Vagina (tissue), 2 donors: ENCODE measurements at regions not wholly inside any gene's neighbourhood (a gene's known extent, or its start where the extent isn't known, plus 50 kb on each side); places are given as distances from the start of the nearest gene placed in this dataset.
A peak's percentile ranks its signal among the peaks of the same experiment; 100 is the strongest.

ENCODE experiments used
- DNase-seq, 2 donors: peaks; one replicate each; pipeline ENCODE4 v3.0.0-alpha.2; 2017; ENCODE audit errors: extremely low spot score in 2 of 2
- H3K27ac ChIP-seq: fragments of 200-600 bp; sonication (generic); one replicate; pipeline ENCODE4 v1.5.1; 2019
- H3K27me3 ChIP-seq: fragments of 200-600 bp; sonication (generic); one replicate; pipeline ENCODE4 v1.5.1; 2019
- H3K36me3 ChIP-seq, 2 donors: fragments of 200-600 bp; sonication (generic); one replicate each; pipeline ENCODE4 v1.5.1; 2017 to 2019
- H3K4me1 ChIP-seq: fragments of 200-600 bp; sonication (generic); one replicate; pipeline ENCODE4 v1.5.1; 2019
- H3K4me3 ChIP-seq, 2 donors: fragments of 200-600 bp; sonication (generic); 1 replicate in 1 of 2; 2 replicates in 1 of 2; pipeline ENCODE4 v1.5.1; 2016 to 2019
- H3K9me3 ChIP-seq: fragments of 200-600 bp; sonication (generic); one replicate; pipeline ENCODE4 v1.5.1; 2019
- POLR2A ChIP-seq, 2 donors: fragments of 450-650 bp; IDR thresholded peaks; one replicate each; pipeline ENCODE4 v1.6.1; 2017; ENCODE audit warnings: antibody characterized with exemption in 2 of 2, mild to moderate bottlenecking in 2 of 2, moderate library complexity in 2 of 2
- POLR2AphosphoS5 ChIP-seq, 2 donors: sonication (generic); formaldehyde crosslinking; IDR thresholded peaks; one replicate each; pipeline ENCODE4 v1.9.0; 2017; ENCODE audit warnings: antibody characterized with exemption in 2 of 2, mild to moderate bottlenecking in 2 of 2, low read depth in 1 of 2; ENCODE audit not compliant: insufficient read depth in 1 of 2
- intact Hi-C: fragments of 100-400 bp; cut with DNase I; formaldehyde crosslinking; loops from one replicate; pipeline ENCODE4 v1.15.1; 2023
- TF ChIP-seq, protein P1 (sequence below), 3 experiments: fragments of 450-650 bp in 2 of 3; fragments of 200-600 bp in 1 of 3; sonication (generic) in 1 of 3; IDR thresholded peaks; one replicate each; pipeline ENCODE4 v1.5.1; 2017 to 2019; ENCODE audit warnings: antibody characterized with exemption in 3 of 3, mild to moderate bottlenecking in 2 of 3, moderate library complexity in 2 of 3

DNA sequence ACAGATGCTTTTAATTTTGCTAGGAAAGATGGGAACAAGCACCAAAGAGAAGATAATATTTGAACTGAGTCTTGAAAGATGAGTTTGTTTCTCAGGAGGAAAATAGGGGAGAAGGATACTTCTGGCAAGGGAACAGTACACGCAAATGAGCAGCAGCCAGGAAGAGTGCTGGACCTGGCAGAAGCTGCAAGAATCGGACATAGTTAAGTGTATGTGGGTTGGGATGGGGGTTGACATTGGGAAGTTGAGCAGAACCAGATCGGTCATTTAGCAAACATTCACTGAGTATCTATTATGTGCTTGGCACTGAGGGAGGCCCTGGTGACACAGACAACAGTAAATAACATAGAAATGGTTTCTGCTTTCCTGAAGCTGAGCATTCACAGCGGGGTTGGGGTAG is 198.8 kb downstream of the PLPP3 start:
- Histone ChIP-seq H3K27ac (no peak overlapping the region), H3K4me3 (no peak overlapping the region), H3K27me3 (no peaks in the 10 kb centered on the region), H3K36me3 (no peaks in the 10 kb centered on the region), H3K4me1 (peaks cover 36% of the 10 kb centered on the region), H3K9me3 (no peaks in the 10 kb centered on the region)
- TF ChIP-seq POLR2AphosphoS5 (IDR thresholded peaks at IDR 0.05; ENCODE audit: insufficient read depth in 1 of 2, low read depth in 1 of 2) (no peak), POLR2A (IDR thresholded peaks at IDR 0.05) (no peak)
- TF ChIP-seq, protein P1, sequence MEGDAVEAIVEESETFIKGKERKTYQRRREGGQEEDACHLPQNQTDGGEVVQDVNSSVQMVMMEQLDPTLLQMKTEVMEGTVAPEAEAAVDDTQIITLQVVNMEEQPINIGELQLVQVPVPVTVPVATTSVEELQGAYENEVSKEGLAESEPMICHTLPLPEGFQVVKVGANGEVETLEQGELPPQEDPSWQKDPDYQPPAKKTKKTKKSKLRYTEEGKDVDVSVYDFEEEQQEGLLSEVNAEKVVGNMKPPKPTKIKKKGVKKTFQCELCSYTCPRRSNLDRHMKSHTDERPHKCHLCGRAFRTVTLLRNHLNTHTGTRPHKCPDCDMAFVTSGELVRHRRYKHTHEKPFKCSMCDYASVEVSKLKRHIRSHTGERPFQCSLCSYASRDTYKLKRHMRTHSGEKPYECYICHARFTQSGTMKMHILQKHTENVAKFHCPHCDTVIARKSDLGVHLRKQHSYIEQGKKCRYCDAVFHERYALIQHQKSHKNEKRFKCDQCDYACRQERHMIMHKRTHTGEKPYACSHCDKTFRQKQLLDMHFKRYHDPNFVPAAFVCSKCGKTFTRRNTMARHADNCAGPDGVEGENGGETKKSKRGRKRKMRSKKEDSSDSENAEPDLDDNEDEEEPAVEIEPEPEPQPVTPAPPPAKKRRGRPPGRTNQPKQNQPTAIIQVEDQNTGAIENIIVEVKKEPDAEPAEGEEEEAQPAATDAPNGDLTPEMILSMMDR (IDR thresholded peaks at IDR 0.05), result no peak
- DNase-seq, result no peak
- intact Hi-C loops, result no loop called here

DNA sequence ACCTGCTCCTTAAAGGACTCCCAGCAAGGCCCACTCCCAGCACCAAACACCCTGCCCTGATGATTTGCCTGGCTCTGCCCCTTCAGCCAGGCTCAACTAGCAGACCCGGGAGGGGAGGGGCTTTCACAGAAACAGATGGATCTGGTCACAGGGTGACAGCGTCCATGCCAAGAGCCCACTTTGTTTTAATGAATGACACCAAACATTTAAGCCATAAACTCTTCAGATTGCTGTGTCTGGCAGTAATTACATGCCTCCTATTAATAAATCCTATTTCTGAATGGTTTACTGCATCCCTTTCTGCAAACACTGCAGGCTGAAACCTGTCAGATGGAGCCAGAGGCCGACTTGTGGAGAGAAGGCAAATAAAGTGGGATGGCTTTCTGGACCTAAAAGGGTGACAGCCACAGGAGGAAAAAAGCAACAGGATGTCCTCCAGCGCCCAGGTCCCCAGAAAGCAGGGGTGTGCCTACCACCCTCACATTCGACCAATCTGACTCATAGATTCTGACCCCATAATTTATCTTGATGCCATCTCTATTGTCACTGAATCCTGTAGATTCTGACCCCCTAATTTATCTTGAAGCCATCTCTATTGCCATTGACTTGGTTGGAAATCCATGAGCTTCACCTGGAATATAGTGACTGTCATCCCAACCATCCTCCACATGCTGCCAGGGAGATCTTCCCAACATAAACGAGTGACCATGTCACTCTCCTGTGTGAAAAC is 200.9 kb downstream of the PLPP3 start:
- intact Hi-C loops, result no loop called here
- Histone ChIP-seq H3K27ac (peak overlapping the region; percentile 51), H3K4me3 (no peak overlapping the region), H3K36me3 (no peaks in the 10 kb centered on the region), H3K4me1 (peaks cover 55% of the 10 kb centered on the region), H3K9me3 (no peaks in the 10 kb centered on the region), H3K27me3 (no peaks in the 10 kb centered on the region)
- TF ChIP-seq POLR2A (IDR thresholded peaks at IDR 0.05), result no peak
- no peak for TF ChIP-seq POLR2AphosphoS5 (IDR thresholded peaks at IDR 0.05; ENCODE audit: insufficient read depth in 1 of 2, low read depth in 1 of 2)
- TF ChIP-seq, protein P1 (IDR thresholded peaks at IDR 0.05), result no peak
- no peak for DNase-seq

DNA sequence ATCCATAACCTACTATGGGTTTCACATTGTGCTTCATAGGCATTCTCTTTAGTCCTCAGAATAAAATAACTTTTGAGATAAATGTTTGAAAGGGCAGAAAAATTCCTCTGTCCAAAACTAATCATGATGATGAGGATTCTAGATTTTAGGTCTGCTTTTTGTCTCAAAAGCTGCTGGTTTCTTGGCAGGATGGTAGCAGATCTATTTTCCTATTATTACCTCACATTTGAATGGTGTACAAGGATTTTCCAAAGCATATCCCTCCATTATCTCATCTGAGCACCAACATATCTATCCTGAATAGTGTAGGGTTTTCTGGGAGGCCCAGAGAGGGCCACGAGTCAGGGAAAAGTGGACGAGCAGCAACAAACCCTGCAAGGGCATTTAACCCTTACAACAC is 201.9 kb downstream of the PLPP3 start:
- H3K4me3 ChIP-seq, result no peak overlapping the region
- intact Hi-C loops, result no loop called here
- no peaks in the 10 kb centered on the region for H3K36me3 ChIP-seq
- H3K27ac ChIP-seq, result peak overlapping the region; percentile 64
- H3K4me1 ChIP-seq, result peaks cover 55% of the 10 kb centered on the region
- DNase-seq, result no peak
- H3K9me3 ChIP-seq, result no peaks in the 10 kb centered on the region
- TF ChIP-seq, protein P1 (IDR thresholded peaks at IDR 0.05), result no peak
- TF ChIP-seq POLR2A (IDR thresholded peaks at IDR 0.05), result no peak
- no peak for TF ChIP-seq POLR2AphosphoS5 (IDR thresholded peaks at IDR 0.05; ENCODE audit: insufficient read depth in 1 of 2, low read depth in 1 of 2)
- H3K27me3 ChIP-seq, result no peaks in the 10 kb centered on the region

DNA sequence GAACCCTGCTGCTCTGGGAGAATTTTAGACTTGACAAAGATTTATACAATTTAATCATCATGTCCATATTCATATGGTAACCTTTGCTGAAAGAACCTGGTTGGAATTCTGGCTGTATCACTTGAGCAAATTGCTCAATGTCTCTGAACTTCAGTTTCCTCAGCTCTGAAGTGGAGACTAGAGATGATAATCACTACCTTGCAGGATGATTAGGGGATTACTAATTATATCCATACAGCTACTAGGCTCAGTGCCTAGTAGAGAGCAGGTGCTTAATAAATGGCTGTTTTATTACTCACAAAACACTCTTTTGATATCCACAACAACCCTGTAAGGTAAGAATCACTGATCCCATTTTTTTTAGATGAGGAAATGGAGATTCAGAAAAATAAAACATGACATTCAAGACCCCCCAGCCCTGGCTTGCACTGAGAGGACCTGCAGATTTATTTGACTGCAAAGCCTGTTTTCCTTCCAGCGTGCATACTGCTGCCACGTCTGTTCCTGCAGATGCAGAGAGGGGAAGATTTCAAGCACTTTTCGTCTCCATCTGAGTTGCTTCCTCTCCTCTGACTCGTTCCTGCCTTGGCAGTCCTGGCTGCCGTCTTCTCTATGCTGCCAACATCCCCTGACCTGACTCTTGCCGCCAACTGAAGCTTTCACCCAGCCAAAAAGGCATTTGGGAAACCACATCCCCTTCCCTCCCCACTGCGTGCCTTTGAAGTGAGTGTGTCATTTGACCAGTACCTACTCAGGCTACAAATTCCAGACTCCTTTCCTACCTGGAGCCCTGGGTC is 203.0 kb downstream of the PLPP3 start:
- no peaks in the 10 kb centered on the region for H3K27me3 ChIP-seq
- intact Hi-C loops, result no loop called here
- peaks cover 55% of the 10 kb centered on the region for H3K4me1 ChIP-seq
- no peaks in the 10 kb centered on the region for H3K36me3 ChIP-seq
- H3K9me3 ChIP-seq, result no peaks in the 10 kb centered on the region
- no peak for DNase-seq
- H3K4me3 ChIP-seq, result no peak overlapping the region
- peak overlapping the region; percentile 64 for H3K27ac ChIP-seq
- TF ChIP-seq, protein P1 (IDR thresholded peaks at IDR 0.05), result no peak
- TF ChIP-seq POLR2AphosphoS5 (IDR thresholded peaks at IDR 0.05; ENCODE audit: insufficient read depth in 1 of 2, low read depth in 1 of 2) (no peak), POLR2A (IDR thresholded peaks at IDR 0.05) (no peak)
